ENCODE measurements at regions not wholly inside any gene's neighbourhood (a gene's known extent, or its start where the extent isn't known, plus 50 kb on each side); places are given as distances from the start of the nearest gene placed in this dataset.
"Not testable (repeated sequence)": the region's sequence is repeated elsewhere in the genome, so short reads cannot be mapped to it uniquely, and the experiment has no call there.

GRCh38 chr2:226325526-226325925, 474.1 kb downstream of the IRS1 start:
- in situ Hi-C loops (cut with MboI; ENCODE audit: low pct_unique_long_range_greater_than_20kb, low sequenced_read_pairs): no loop called here
- peak; percentile 26 for DNase-seq

- in situ Hi-C loops (cut with MboI; ENCODE audit: low pct_unique_long_range_greater_than_20kb, low sequenced_read_pairs): no loop called here
- DNase-seq: no peak
These were observed 479.3 kb downstream of the IRS1 start for GRCh38 chr2:226320076-226320948.

- DNase-seq: no peak
- in situ Hi-C loops (cut with MboI; ENCODE audit: low pct_unique_long_range_greater_than_20kb, low sequenced_read_pairs): no loop called here
These were observed 481.6 kb downstream of the IRS1 start for GRCh38 chr2:226317970-226318369.

- no peak for DNase-seq
- in situ Hi-C loops (cut with MboI; ENCODE audit: low pct_unique_long_range_greater_than_20kb, low sequenced_read_pairs): no loop called here
These were observed 486.6 kb downstream of the IRS1 start for GRCh38 chr2:226313060-226313459.

- in situ Hi-C loops (cut with MboI; ENCODE audit: low pct_unique_long_range_greater_than_20kb, low sequenced_read_pairs): no loop called here
- no peak for DNase-seq
These were observed 487.5 kb downstream of the IRS1 start for GRCh38 chr2:226312155-226312554.

GRCh38 chr2:226310146-226310545, 489.5 kb downstream of the IRS1 start:
- in situ Hi-C loops (cut with MboI; ENCODE audit: low pct_unique_long_range_greater_than_20kb, low sequenced_read_pairs): no loop called here
- DNase-seq: no peak

GRCh38 chr2:226308986-226309385, 490.6 kb downstream of the IRS1 start:
- in situ Hi-C loops (cut with MboI; ENCODE audit: low pct_unique_long_range_greater_than_20kb, low sequenced_read_pairs): no loop called here
- DNase-seq: no peak

- DNase-seq: no peak
- in situ Hi-C loops (cut with MboI; ENCODE audit: low pct_unique_long_range_greater_than_20kb, low sequenced_read_pairs): no loop called here
These were observed 491.3 kb downstream of the IRS1 start for GRCh38 chr2:226308323-226308680.

- no peak for DNase-seq
- in situ Hi-C loops (cut with MboI; ENCODE audit: low pct_unique_long_range_greater_than_20kb, low sequenced_read_pairs): no loop called here
These were observed 491.9 kb downstream of the IRS1 start for GRCh38 chr2:226307487-226308322.

GRCh38 chr2:226306969-226307368, 492.7 kb downstream of the IRS1 start:
- in situ Hi-C loops (cut with MboI; ENCODE audit: low pct_unique_long_range_greater_than_20kb, low sequenced_read_pairs): no loop called here
- DNase-seq: no peak

- no peak for DNase-seq
These were observed 495.3 kb downstream of the IRS1 start for GRCh38 chr2:226304308-226304707.

GRCh38 chr2:226303707-226304106, 495.9 kb downstream of the IRS1 start:
- in situ Hi-C loops (cut with MboI; ENCODE audit: low pct_unique_long_range_greater_than_20kb, low sequenced_read_pairs): no loop called here
- DNase-seq: no peak

More at GRCh38 chr2:226304308-226304707, 495.3 kb downstream of the IRS1 start:
- in situ Hi-C loops (cut with MboI; ENCODE audit: low pct_unique_long_range_greater_than_20kb, low sequenced_read_pairs): no loop called here

- in situ Hi-C loops (cut with MboI; ENCODE audit: low pct_unique_long_range_greater_than_20kb, low sequenced_read_pairs): no loop called here
- DNase-seq: no peak
These were observed 499.3 kb downstream of the IRS1 start for GRCh38 chr2:226300196-226300886.

- in situ Hi-C loops (cut with MboI; ENCODE audit: low pct_unique_long_range_greater_than_20kb, low sequenced_read_pairs): no loop called here
- no peak for DNase-seq
These were observed 499.8 kb downstream of the IRS1 start for GRCh38 chr2:226299771-226300170.

- in situ Hi-C loops (cut with MboI; ENCODE audit: low pct_unique_long_range_greater_than_20kb, low sequenced_read_pairs): no loop called here
- no peak for DNase-seq
These were observed 503.9 kb downstream of the IRS1 start for GRCh38 chr2:226295681-226296080.

GRCh38 chr2:226295123-226295522, 504.5 kb downstream of the IRS1 start:
- in situ Hi-C loops (cut with MboI; ENCODE audit: low pct_unique_long_range_greater_than_20kb, low sequenced_read_pairs): no loop called here
- no peak for DNase-seq

- DNase-seq; in situ Hi-C loops (cut with MboI; ENCODE audit: low pct_unique_long_range_greater_than_20kb, low sequenced_read_pairs): not testable (repeated sequence)
These were observed 508.3 kb downstream of the IRS1 start for GRCh38 chr2:226291281-226291680.

- DNase-seq: no peak
- in situ Hi-C loops (cut with MboI; ENCODE audit: low pct_unique_long_range_greater_than_20kb, low sequenced_read_pairs): no loop called here
These were observed 512.7 kb downstream of the IRS1 start for GRCh38 chr2:226286916-226287315.

GRCh38 chr2:226283796-226284195, 515.8 kb downstream of the IRS1 start:
- DNase-seq: no peak
- in situ Hi-C loops (cut with MboI; ENCODE audit: low pct_unique_long_range_greater_than_20kb, low sequenced_read_pairs): no loop called here

GRCh38 chr2:226282151-226282550, 517.5 kb downstream of the IRS1 start:
- no peak for DNase-seq
- in situ Hi-C loops (cut with MboI; ENCODE audit: low pct_unique_long_range_greater_than_20kb, low sequenced_read_pairs): no loop called here
